KMS-11 (cell line): ENCODE measurements at regions not wholly inside any gene's neighbourhood (a gene's known extent, or its start where the extent isn't known, plus 50 kb on each side); places are given as distances from the start of the nearest gene placed in this dataset.

Experiments
- H2AFZ ChIP-seq: fragments of 200-600 bp; sonication (generic); 2 replicates; pipeline ENCODE4 v1.6.1; 2016; ENCODE audit warnings: antibody characterized with exemption, mixed run types, low read depth
- H3K27ac ChIP-seq: fragments of 200-600 bp; sonication (generic); 2 replicates; pipeline ENCODE4 v1.6.1; 2016; ENCODE audit warnings: mild to moderate bottlenecking, mixed run types
- H3K27me3 ChIP-seq: fragments of 200-600 bp; sonication (generic); 2 replicates; pipeline ENCODE4 v1.6.1; 2017; ENCODE audit warnings: mild to moderate bottlenecking, low read depth, mixed run types, moderate library complexity; ENCODE audit not compliant: insufficient read depth
- H3K36me3 ChIP-seq: fragments of 200-600 bp; sonication (generic); 2 replicates; pipeline ENCODE4 v1.6.1; 2017; ENCODE audit warnings: mild to moderate bottlenecking, mixed run types; ENCODE audit not compliant: insufficient read depth
- H3K4me1 ChIP-seq: fragments of 200-600 bp; sonication (generic); 2 replicates; pipeline ENCODE4 v1.6.1; 2016; ENCODE audit warnings: mild to moderate bottlenecking, low read depth, mixed run types; ENCODE audit not compliant: poor library complexity, severe bottlenecking
- H3K4me2 ChIP-seq: fragments of 200-600 bp; sonication (generic); 2 replicates; pipeline ENCODE4 v1.7.0; 2016; ENCODE audit warnings: mild to moderate bottlenecking, mixed run types
- H3K4me3 ChIP-seq: fragments of 200-600 bp; sonication (generic); IDR thresholded peaks from 2 replicates; pipeline ENCODE4 v1.6.1; 2017; ENCODE audit warnings: low read depth, low read length, mixed read lengths; ENCODE audit not compliant: insufficient read depth
- H3K79me2 ChIP-seq: fragments of 200-600 bp; sonication (generic); 2 replicates; pipeline ENCODE4 v1.6.1; 2016; ENCODE audit warnings: low read depth, mixed run types; ENCODE audit not compliant: insufficient read depth
- H3K9ac ChIP-seq: fragments of 200-600 bp; sonication (generic); 2 replicates; pipeline ENCODE4 v1.6.1; 2016; ENCODE audit warnings: mild to moderate bottlenecking, mixed run types
- H4K20me1 ChIP-seq: fragments of 200-600 bp; sonication (generic); 2 replicates; pipeline ENCODE4 v1.6.1; 2016; ENCODE audit warnings: mild to moderate bottlenecking, mixed run types; ENCODE audit not compliant: insufficient read depth
- TF ChIP-seq, protein P1 (sequence below): fragments of 200-600 bp; sonication (generic); conservative IDR thresholded peaks from 2 replicates; pipeline ENCODE4 v1.6.1; 2017; ENCODE audit warnings: low read depth, mild to moderate bottlenecking, antibody characterized with exemption, low read length, moderate library complexity, mixed read lengths

DNA sequence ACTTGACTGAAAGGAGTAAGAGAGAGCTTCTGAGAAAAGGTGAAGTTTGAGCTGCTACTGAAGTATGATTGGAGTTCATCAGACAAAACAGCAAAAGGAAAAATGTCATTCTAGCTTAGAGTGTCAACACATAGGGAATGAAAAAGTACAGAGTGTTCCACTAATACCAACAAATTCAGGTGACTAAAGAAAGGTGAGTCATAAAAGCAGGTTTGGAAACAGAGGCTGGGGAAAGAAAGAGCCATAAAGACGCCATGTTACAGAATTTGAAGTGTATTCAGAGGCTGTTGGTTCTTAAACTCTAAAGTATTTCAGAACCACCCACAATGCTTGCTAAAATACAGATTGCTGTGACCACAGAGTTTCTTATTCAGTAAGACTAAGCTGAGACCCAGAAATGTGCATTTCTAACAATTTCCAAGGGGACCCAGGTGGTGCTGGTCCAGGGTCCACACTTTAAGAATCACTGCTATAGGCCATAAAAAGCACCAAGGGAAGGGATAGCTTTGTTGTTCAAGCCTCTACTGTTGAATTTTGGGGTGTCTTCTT lies 143.1 kb downstream of the ELAPOR2 start:
- Histone ChIP-seq H3K36me3 (no peaks in the 10 kb centered on the region), H3K4me3 (no peak overlapping the region), H3K27me3 (no peaks in the 10 kb centered on the region), H3K4me1 (no peaks in the 10 kb centered on the region), H4K20me1 (no peaks in the 10 kb centered on the region), H2AFZ (no peak overlapping the region), H3K79me2 (no peaks in the 10 kb centered on the region), H3K9ac (no peak overlapping the region), H3K27ac (no peak overlapping the region), H3K4me2 (no peak overlapping the region)
- TF ChIP-seq, protein P1, sequence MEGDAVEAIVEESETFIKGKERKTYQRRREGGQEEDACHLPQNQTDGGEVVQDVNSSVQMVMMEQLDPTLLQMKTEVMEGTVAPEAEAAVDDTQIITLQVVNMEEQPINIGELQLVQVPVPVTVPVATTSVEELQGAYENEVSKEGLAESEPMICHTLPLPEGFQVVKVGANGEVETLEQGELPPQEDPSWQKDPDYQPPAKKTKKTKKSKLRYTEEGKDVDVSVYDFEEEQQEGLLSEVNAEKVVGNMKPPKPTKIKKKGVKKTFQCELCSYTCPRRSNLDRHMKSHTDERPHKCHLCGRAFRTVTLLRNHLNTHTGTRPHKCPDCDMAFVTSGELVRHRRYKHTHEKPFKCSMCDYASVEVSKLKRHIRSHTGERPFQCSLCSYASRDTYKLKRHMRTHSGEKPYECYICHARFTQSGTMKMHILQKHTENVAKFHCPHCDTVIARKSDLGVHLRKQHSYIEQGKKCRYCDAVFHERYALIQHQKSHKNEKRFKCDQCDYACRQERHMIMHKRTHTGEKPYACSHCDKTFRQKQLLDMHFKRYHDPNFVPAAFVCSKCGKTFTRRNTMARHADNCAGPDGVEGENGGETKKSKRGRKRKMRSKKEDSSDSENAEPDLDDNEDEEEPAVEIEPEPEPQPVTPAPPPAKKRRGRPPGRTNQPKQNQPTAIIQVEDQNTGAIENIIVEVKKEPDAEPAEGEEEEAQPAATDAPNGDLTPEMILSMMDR: no peak

DNA sequence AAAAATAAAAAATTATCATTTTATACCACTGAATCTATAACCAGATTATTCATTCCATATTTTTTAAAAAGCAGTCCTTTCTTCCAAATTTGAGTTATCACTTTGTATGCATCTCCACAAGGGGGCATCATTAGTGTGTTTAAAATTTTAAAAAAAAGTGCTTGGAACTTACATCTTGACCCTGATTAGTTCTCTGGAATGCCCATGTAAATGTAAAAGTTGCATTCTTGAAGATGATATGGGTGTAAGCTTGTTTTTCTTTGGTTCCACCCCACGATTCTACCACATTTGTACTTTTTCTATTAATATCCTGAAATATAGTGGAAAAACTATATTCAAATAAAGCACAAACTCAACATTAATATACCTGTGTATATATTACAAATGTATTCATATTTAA lies 144.9 kb downstream of the ELAPOR2 start:
- Histone ChIP-seq H2AFZ (no peak overlapping the region), H3K9ac (no peak overlapping the region), H3K4me1 (no peaks in the 10 kb centered on the region), H3K27me3 (no peaks in the 10 kb centered on the region), H4K20me1 (no peaks in the 10 kb centered on the region), H3K27ac (no peak overlapping the region), H3K4me2 (no peak overlapping the region), H3K79me2 (no peaks in the 10 kb centered on the region), H3K4me3 (no peak overlapping the region), H3K36me3 (no peaks in the 10 kb centered on the region)
- TF ChIP-seq, protein P1: peak; percentile 79
